ENCODE measurements at regions not wholly inside any gene's neighbourhood (a gene's known extent, or its start where the extent isn't known, plus 50 kb on each side); places are given as distances from the start of the nearest gene placed in this dataset.

DNA sequence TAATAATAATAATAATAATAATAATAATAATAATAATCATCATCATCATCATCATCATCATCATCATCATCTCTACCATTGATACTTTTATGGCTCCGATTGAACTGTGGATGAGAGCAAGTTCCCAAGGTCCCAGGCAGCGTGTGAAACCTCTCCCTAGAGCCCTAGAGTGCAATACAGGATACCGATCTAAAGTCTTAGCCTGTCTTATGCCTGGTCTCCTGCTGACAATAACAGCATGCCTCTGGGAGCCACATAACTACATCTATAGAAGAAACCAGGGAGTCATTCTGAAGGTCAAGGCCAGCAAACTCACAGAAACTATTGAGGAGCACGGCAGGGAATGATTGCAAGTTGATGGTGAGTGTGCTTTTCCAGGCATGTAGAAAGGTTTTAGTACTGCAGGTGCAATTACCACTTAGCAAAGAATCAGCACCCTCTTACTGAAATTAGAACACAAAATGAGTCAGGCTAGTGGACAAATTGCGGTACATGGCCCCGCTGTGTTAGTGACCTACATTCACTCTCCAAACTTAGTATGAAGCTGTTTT lies 457.2 kb upstream of the CDH20 start:
- Mint-ChIP-seq H3K4me3 (no peak overlapping the region), H3K27me3 (no peaks in the 10 kb centered on the region), H3K27ac (no peak overlapping the region), H3K9me3 (ENCODE audit: low read depth) (peaks cover 8% of the 10 kb centered on the region), H3K4me1 (no peaks in the 10 kb centered on the region), H3K36me3 (no peaks in the 10 kb centered on the region)
- ATAC-seq (no peak), DNase-seq (no peak)
- CTCF ChIA-PET: no interaction called here

DNA sequence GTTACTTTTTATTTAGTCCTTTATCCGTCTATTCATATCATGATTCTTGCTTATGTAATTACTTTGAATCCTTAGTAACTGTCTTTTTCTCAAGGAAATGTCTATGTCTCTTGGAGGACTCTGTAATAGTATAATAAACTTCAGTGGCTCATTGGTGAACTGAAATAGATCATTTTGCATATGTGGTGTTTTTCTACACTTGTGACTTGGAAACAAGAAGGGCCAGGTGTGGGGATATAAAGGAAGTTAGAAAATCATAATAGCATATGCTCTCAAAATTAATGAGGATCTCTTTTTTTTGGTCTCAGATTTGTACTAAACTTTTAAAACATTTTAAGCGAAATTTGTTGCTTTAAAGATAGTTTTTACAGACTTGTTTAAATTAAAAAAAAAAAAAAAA lies 453.0 kb upstream of the CDH20 start:
- H3K9me3 Mint-ChIP-seq (ENCODE audit: low read depth): peaks cover 6% of the 10 kb centered on the region
- ATAC-seq: no peak
- H3K36me3 Mint-ChIP-seq: no peaks in the 10 kb centered on the region
- H3K27ac Mint-ChIP-seq: no peak overlapping the region
- no peak for DNase-seq
- H3K27me3 Mint-ChIP-seq: no peaks in the 10 kb centered on the region
- CTCF ChIA-PET: no interaction called here
- no peaks in the 10 kb centered on the region for H3K4me1 Mint-ChIP-seq
- H3K4me3 Mint-ChIP-seq: no peak overlapping the region

DNA sequence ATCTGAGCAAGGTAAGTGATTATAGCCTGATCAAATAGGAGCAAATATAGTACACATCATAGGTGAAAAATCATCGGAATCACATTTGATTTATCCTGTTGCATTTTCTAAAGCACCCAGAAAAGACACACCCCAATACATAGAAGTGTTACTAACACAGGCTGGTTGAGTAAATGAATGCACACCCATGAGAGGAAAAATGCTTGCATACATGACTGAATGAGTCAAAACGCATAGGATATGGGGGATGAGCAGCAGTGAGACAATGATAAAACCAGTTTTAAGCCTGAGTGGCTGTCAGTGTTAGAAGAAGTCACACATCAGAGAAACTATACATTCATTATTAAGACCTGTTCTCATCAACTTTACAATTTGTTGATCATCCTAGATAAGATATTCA lies 449.6 kb upstream of the CDH20 start:
- no peak overlapping the region for H3K27ac Mint-ChIP-seq
- H3K36me3 Mint-ChIP-seq: no peaks in the 10 kb centered on the region
- no peak for ATAC-seq
- H3K4me1 Mint-ChIP-seq: no peaks in the 10 kb centered on the region
- CTCF ChIA-PET: no interaction called here
- H3K9me3 Mint-ChIP-seq (ENCODE audit: low read depth): peaks cover 5% of the 10 kb centered on the region
- H3K4me3 Mint-ChIP-seq: no peak overlapping the region
- DNase-seq: no peak
- no peaks in the 10 kb centered on the region for H3K27me3 Mint-ChIP-seq

DNA sequence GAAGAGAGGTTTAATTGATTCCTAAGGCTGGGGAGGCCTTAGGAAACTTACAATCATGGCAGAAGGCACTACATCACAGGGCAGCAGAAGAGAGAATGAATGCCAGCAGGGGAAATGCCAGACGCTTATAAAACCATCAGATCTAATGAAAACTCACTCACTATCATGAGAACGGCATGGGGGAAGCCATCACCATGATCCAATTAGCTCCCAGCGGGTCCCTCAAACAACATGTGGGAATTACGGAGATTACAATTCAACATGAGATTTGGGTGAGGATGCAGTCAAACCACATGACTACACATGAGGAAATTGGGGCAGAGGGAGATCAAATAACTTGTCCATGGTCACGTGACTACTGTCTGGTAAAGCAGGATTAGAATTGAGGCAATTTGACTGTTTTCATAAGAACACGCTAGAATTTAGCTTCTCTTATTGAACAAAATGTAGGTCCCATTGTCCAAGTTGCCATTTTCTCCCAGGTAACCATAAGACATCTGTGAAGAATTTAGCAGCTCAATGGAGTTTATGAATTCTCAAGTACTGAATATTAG lies 445.1 kb upstream of the CDH20 start:
- Mint-ChIP-seq H3K9me3 (ENCODE audit: low read depth) (peaks cover 5% of the 10 kb centered on the region), H3K27ac (no peak overlapping the region), H3K4me1 (no peaks in the 10 kb centered on the region), H3K27me3 (no peaks in the 10 kb centered on the region), H3K4me3 (no peak overlapping the region), H3K36me3 (no peaks in the 10 kb centered on the region)
- CTCF ChIA-PET: no interaction called here
- ATAC-seq: no peak
- no peak for DNase-seq

DNA sequence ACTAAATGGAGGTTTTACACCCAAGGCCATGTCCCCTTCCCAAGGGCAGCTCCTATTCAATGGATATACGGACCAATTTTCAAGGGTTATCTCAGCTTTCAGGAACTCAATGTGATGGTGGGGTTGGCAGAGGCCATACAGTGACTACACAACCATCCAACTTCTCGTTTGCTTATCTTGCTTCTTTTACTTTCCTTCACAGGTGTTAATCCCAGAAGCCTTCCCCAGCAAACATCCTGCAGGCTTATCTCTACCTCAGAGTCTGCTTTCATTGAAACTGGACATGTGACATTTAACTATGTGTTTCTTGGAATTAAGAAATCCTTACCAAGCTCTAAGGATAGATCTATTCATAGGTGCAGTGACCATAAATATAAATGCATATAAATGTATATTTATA lies 443.8 kb upstream of the CDH20 start:
- peaks cover 2% of the 10 kb centered on the region for H3K9me3 Mint-ChIP-seq (ENCODE audit: low read depth)
- no peaks in the 10 kb centered on the region for H3K36me3 Mint-ChIP-seq
- no peaks in the 10 kb centered on the region for H3K27me3 Mint-ChIP-seq

DNA sequence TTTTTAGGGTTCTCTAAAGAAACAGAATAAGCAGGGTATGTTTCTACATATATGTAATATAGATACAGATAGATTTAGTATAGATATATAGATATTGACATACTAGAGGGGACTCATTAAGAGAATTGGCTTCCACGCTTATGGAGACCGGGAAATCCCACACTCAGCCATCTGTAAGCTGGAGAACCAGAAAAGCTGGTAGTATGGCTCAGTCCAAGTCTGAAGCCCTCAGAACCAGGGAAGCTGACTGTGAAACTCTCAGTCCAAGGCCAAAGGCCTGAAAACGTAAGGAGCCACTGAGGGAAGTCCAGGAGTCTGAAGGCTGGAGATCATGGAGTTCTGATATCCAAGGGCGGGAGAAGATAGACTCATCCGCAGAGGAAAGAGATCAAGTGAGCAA lies 441.3 kb upstream of the CDH20 start:
- DNase-seq: no peak
- no peak overlapping the region for H3K4me3 Mint-ChIP-seq
- H3K27ac Mint-ChIP-seq: no peak overlapping the region
- no peaks in the 10 kb centered on the region for H3K4me1 Mint-ChIP-seq
- peaks cover 4% of the 10 kb centered on the region for H3K9me3 Mint-ChIP-seq (ENCODE audit: low read depth)
- H3K27me3 Mint-ChIP-seq: no peaks in the 10 kb centered on the region
- ATAC-seq: no peak
- no peaks in the 10 kb centered on the region for H3K36me3 Mint-ChIP-seq
- CTCF ChIA-PET: no interaction called here

More for the DNA sequence above, 443.8 kb upstream of the CDH20 start:
- no peak for DNase-seq
- CTCF ChIA-PET: no interaction called here
- Mint-ChIP-seq H3K4me1 (no peaks in the 10 kb centered on the region), H3K4me3 (no peak overlapping the region), H3K27ac (no peak overlapping the region)
- ATAC-seq: no peak

DNA sequence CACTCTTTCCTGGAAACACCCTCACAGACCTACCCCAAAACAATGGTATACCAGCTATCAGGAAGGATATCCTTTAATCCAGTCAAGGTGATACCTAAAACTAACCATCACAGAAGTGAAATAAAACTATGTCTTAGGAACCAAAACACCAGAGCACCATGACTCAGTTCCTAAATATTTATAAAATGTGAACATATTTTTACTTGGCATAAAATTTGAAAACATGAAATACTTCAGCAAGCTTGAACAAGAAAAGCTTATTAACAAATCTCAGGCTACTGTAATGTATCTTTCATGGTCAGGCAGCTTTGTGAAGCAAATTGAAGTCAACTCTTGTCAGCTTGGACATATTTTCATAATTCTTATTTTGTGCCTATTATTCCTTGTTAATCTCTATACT lies 440.8 kb upstream of the CDH20 start:
- Mint-ChIP-seq H3K9me3 (ENCODE audit: low read depth) (peaks cover 4% of the 10 kb centered on the region), H3K36me3 (no peaks in the 10 kb centered on the region), H3K27ac (no peak overlapping the region), H3K4me1 (no peaks in the 10 kb centered on the region), H3K27me3 (no peaks in the 10 kb centered on the region), H3K4me3 (no peak overlapping the region)
- CTCF ChIA-PET: no interaction called here
- DNase-seq (no peak), ATAC-seq (no peak)

DNA sequence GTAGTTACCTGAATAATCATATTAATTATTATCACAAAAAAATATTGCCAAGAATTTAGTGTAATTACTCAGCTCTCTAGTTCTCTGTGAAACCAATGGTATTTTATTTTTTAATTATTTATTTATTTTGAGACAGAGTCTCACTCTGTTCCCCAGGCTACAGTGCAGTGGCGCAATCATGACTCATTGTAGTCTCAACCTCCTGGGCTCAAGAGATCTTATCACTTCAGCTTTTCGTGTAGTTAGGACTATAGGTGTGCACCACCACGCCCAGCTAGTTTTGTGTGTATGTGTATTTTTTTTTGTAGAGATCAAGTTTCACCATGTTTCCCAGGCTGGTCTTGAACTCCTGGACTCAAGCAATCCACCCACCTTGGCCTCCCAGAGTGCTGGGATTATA lies 440.4 kb upstream of the CDH20 start:
- Mint-ChIP-seq H3K27me3 (no peaks in the 10 kb centered on the region), H3K4me1 (no peaks in the 10 kb centered on the region), H3K36me3 (no peaks in the 10 kb centered on the region), H3K9me3 (ENCODE audit: low read depth) (peaks cover 4% of the 10 kb centered on the region), H3K4me3 (no peak overlapping the region), H3K27ac (no peak overlapping the region)
- DNase-seq (no peak), ATAC-seq (no peak)
- CTCF ChIA-PET: no interaction called here

DNA sequence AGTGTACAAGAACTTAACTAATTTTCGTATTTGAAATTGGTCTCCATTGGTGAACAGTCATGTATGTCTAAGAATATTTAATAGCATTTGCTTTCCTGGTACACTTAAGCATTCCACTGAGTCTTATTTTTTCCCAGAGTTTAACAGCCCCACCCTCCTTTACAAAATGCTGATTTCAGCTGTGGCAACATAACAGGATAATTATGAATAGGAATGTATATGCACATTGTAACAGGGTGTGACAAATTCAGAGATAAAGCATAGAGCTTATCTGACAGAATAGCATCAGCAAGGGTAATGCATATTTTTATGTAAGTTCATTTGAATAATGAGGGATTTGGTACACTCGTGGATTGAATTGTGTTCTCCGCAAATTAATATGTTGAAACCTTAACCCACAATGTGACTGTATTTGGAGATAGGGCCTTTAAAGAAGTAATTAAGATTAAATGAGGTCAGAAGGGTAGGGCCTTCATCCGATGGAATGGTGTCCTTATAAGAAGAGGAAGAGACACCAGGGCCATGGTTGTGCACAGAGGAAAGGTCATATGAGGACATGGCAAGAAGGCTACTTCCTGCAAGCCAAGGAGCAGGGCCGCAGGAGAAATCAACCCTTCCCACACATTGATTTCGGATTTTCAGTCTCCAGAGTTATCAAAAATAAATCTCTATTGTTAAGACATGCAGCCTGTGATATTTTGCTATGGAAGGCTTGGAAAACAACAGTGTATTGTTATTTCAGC lies 439.7 kb upstream of the CDH20 start:
- ATAC-seq: no peak
- Mint-ChIP-seq H3K27me3 (no peaks in the 10 kb centered on the region), H3K4me3 (no peak overlapping the region), H3K4me1 (no peaks in the 10 kb centered on the region), H3K9me3 (ENCODE audit: low read depth) (peaks cover 4% of the 10 kb centered on the region), H3K36me3 (no peaks in the 10 kb centered on the region), H3K27ac (no peak overlapping the region)
- CTCF ChIA-PET: no interaction called here
- DNase-seq: no peak

DNA sequence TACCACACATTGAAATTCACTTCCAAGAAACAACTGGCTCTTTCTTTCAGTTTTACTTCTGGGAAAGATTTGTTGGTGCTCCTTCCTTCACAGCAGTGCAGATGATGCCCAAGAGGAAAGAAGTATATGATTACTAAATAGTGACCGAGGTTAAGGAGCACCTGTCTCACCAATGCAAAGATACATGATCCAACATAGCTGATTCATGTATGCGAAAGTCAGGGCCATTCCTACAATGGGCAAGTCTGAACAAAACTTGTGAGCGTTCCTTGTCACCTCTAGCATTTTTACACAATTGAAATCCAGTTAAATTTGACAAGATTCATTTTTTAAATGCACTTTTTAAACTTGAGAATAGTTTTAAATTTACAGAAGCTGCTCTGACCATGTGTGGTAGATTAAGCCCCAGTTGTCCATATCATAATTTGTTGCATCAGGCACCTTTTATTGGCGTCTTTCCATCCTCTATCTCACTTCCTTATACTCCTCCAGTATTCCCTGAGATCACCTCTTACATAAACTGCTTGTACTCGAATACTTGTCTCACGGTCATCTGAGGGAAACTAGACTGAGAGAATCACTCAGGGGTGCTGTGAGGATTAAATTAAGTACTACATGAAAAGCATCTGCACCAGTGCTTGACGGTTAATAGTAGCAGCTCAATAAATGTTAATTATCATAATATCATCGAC lies 438.8 kb upstream of the CDH20 start:
- Mint-ChIP-seq H3K27ac (no peak overlapping the region), H3K4me1 (no peaks in the 10 kb centered on the region), H3K27me3 (no peaks in the 10 kb centered on the region), H3K36me3 (no peaks in the 10 kb centered on the region), H3K9me3 (ENCODE audit: low read depth) (peaks cover 4% of the 10 kb centered on the region), H3K4me3 (no peak overlapping the region)
- ATAC-seq (no peak), DNase-seq (no peak)
- CTCF ChIA-PET: no interaction called here

DNA sequence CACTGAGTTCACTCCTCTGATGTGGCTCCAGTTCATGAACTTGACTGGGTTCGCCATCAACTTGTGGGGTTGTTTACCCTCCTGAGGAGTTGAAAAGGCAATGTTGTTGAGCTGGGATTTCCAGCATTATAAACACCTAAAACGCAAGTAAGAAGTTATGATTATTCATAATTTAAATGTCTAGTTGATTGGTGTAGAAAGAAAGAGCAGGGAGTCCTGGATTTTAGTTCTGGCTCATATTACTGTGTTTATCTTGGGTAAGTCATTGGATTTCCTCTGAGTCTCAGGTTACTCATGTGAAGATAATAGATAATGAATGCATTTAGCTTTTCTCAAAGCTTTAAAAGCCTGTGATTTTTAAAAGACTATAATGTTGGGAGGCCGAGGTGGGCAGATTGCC lies 438.0 kb upstream of the CDH20 start:
- Mint-ChIP-seq H3K9me3 (ENCODE audit: low read depth) (peaks cover 3% of the 10 kb centered on the region), H3K4me3 (no peak overlapping the region), H3K4me1 (no peaks in the 10 kb centered on the region), H3K36me3 (no peaks in the 10 kb centered on the region), H3K27me3 (no peaks in the 10 kb centered on the region), H3K27ac (no peak overlapping the region)
- CTCF ChIA-PET: no interaction called here
- DNase-seq (no peak), ATAC-seq (no peak)

DNA sequence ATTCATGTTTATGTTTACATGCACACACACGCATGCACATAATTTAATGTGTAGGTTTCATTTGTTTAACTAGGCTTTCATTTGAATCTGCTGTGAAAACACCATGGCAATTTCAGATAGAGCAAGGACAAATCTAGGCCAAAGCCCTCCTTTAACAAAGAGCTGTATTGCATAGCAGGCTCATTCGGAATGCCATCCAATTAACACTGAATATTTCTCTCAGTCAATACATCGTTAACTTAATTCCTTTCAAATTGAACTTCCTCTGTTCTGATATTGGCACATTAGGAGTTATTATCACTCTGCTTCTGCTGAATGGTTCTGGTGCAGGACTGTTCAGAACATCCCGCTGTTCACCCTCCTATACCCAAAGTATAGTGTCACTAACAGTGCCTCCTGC lies 435.1 kb upstream of the CDH20 start:
- H3K27me3 Mint-ChIP-seq: no peaks in the 10 kb centered on the region

DNA sequence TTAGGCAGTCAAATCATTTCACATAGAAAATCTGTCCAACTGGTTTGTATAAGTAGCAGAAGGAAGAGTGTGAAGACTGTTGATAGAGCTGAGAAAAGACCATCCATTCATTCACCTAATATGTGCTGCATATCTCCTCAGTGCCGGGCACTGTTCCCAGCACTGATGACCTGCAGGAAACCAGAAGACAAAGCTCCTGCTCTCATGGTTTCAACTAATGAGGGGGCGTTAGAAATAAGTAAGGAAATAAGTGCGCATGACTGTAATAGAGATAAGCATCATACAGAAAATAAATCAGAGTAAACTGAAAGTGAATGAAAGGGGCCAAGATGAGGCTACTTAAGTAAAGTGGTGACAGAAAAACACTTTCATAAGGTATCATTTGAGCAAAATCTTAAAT lies 427.5 kb upstream of the CDH20 start:
- Mint-ChIP-seq H3K9me3 (ENCODE audit: low read depth) (peaks cover 16% of the 10 kb centered on the region), H3K27ac (no peak overlapping the region), H3K4me3 (no peak overlapping the region), H3K36me3 (no peaks in the 10 kb centered on the region), H3K27me3 (no peaks in the 10 kb centered on the region), H3K4me1 (no peaks in the 10 kb centered on the region)
- DNase-seq (no peak), ATAC-seq (no peak)
- CTCF ChIA-PET: no interaction called here

More for the DNA sequence above, 435.1 kb upstream of the CDH20 start:
- Mint-ChIP-seq H3K4me1 (no peaks in the 10 kb centered on the region), H3K27ac (no peak overlapping the region), H3K9me3 (ENCODE audit: low read depth) (peaks cover 2% of the 10 kb centered on the region), H3K4me3 (no peak overlapping the region), H3K36me3 (no peaks in the 10 kb centered on the region)
- DNase-seq: no peak
- ATAC-seq: no peak
- CTCF ChIA-PET: no interaction called here

DNA sequence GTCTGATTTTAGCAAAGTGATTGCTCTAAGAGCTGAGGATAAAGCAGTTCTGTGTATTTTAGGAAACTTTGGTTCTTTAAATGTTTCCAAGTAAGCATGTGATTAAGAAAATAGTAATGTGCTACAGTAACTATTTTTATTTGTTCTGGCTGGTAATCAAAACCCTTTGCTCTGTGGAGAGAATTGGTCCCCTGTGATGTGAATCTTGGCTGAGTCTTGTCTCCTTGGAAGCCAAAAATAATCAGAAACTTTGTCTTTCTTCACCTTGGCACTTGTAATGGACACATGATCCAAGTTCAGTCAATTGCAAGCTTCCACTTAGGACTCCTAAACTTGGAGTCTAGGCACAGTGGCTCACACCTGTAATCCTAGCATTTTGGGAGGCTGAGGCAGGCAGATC lies 422.7 kb upstream of the CDH20 start:
- no peak overlapping the region for H3K27ac Mint-ChIP-seq
- ATAC-seq: no peak
- no peaks in the 10 kb centered on the region for H3K4me1 Mint-ChIP-seq
- CTCF ChIA-PET: no interaction called here
- peaks cover 22% of the 10 kb centered on the region for H3K9me3 Mint-ChIP-seq (ENCODE audit: low read depth)
- H3K27me3 Mint-ChIP-seq: no peaks in the 10 kb centered on the region
- DNase-seq: no peak
- H3K36me3 Mint-ChIP-seq: no peaks in the 10 kb centered on the region
- no peak overlapping the region for H3K4me3 Mint-ChIP-seq
